HL-60 (cell line): ENCODE measurements at regions not wholly inside any gene's neighbourhood (a gene's known extent, or its start where the extent isn't known, plus 50 kb on each side); places are given as distances from the start of the nearest gene placed in this dataset.

Experiments used
- POLR2AphosphoS5 ChIP-seq: IDR thresholded peaks from 2 replicates; pipeline ENCODE4 v1.6.1; 2012; ENCODE audit warnings: low read depth
- SPI1 ChIP-seq: IDR thresholded peaks from 2 replicates; pipeline ENCODE4 v1.6.1; 2012; ENCODE audit warnings: low read depth, mild to moderate bottlenecking, borderline replicate concordance
- TF ChIP-seq, protein P1 (sequence below): IDR thresholded peaks from one replicate; pipeline ENCODE4 v1.5.1; 2011; ENCODE audit warnings: low read length, control low read depth, inconsistent platforms; ENCODE audit not compliant: insufficient read depth

DNA sequence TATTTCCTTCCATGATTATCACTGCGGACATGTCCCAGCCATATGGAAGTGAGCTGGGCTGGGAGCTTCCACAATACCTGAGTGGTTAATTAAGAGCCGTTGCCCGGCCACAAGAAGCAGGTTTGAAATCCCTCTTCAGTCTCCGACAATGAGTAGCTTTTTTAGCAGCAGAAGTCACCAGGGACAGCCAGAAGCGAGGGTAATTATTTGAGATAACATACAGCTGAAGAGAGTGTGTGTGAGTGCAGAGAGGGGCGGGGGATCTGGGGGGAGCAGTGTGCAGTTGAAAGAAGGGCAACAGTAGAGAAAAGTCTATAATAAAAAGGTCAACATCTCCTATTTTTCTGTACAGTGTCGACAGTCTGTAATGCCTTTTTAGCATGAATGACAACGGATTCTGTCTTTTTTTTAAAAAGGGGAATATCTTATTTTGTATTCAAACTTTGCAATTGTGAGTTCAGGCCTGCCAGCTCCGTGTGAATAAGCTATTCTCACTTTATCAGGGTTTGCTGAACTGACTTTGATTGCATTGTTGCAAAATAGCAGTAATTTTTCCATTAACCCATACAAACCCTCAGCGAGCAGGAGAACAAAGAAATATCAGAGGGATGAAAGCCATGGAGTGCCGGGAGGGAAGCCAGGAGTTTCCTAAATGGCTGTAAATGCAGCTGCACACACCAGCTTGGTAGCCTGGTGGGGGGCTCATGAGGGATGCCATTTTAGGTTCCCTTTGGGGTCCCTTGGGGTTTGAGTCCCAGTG lies 220.3 kb upstream of the IRX3 start:
- TF ChIP-seq, protein P1, sequence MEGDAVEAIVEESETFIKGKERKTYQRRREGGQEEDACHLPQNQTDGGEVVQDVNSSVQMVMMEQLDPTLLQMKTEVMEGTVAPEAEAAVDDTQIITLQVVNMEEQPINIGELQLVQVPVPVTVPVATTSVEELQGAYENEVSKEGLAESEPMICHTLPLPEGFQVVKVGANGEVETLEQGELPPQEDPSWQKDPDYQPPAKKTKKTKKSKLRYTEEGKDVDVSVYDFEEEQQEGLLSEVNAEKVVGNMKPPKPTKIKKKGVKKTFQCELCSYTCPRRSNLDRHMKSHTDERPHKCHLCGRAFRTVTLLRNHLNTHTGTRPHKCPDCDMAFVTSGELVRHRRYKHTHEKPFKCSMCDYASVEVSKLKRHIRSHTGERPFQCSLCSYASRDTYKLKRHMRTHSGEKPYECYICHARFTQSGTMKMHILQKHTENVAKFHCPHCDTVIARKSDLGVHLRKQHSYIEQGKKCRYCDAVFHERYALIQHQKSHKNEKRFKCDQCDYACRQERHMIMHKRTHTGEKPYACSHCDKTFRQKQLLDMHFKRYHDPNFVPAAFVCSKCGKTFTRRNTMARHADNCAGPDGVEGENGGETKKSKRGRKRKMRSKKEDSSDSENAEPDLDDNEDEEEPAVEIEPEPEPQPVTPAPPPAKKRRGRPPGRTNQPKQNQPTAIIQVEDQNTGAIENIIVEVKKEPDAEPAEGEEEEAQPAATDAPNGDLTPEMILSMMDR = no peak
- TF ChIP-seq POLR2AphosphoS5 = no peak
- no peak for TF ChIP-seq SPI1
